K562 (cell line): ENCODE measurements at regions not wholly inside any gene's neighbourhood (a gene's known extent, or its start where the extent isn't known, plus 50 kb on each side); places are given as distances from the start of the nearest gene placed in this dataset.

Source experiments
- ATAC-seq: fragments of 200-7000 bp; cut with Tn5 transposase; 3 replicates; pipeline ENCODE4 v1.9.1; 2020; ENCODE audit warnings: moderate library complexity
- BruUV-seq: library from RNA; stranded (reverse); fragments of 400-500 nt; replicated peaks from 2 replicates; lab custom pipeline; 2021; lab: Mats Ljungman, UMichigan
- CTCF ChIA-PET: fragments of 300-600 bp; formaldehyde crosslinking; extraction: SDS; loops from one replicate; lab custom pipeline; 2021; ENCODE audit warnings: low intra/inter-chr PET ratio; lab: Yijun Ruan, JAX
- POLR2A ChIA-PET: fragments of 300-600, 350-650 bp; sonication (Branson Sonifier 250); formaldehyde crosslinking; extraction: SDS; loops from one replicate; lab custom pipeline; 2021; ENCODE audit warnings: antibody characterized with exemption, inconsistent platforms; lab: Yijun Ruan, JAX
- DNase-seq, 4 experiments: peaks; one replicate each; pipeline versions ENCODE4 v3.0.0 to v3.0.0-alpha.2; 2011 to 2018; ENCODE audit warnings: low spot score in 3 of 4, mixed read lengths in 3 of 4; ENCODE audit errors: extremely low read depth in 1 of 4
- FAIRE-seq: peaks from 2 replicates; lab custom pipeline; 2011; peaks lifted over from hg19 to GRCh38; lab: Jason Lieb, UNC
- H2AFZ ChIP-seq: 2 replicates; pipeline ENCODE4 v1.6.0; 2011; ENCODE audit warnings: low read depth, low read length, control low read depth, inconsistent platforms
- H3K27ac ChIP-seq: fragments of 200-600 bp; 3 replicates; pipeline ENCODE4 v1.8.0; 2011; ENCODE audit warnings: low read depth, mild to moderate bottlenecking, control low read depth, inconsistent platforms, low read length, moderate library complexity, mixed read lengths; ENCODE audit errors: extremely low read depth
- H3K27me3 ChIP-seq, 2 experiments: fragments of 300-600 bp in 1 of 2; 2 replicates in 1 of 2; 3 replicates in 1 of 2; pipeline versions ENCODE4 v1.6.0 to v1.8.0; 2011; ENCODE audit warnings: inconsistent platforms in 2 of 2, low read length in 2 of 2, mild to moderate bottlenecking in 1 of 2, mixed read lengths in 1 of 2, moderate library complexity in 1 of 2; ENCODE audit not compliant: control insufficient read depth in 2 of 2, insufficient read depth in 2 of 2
- H3K36me3 ChIP-seq: fragments of 300-600 bp; 3 replicates; pipeline ENCODE4 v1.8.0; 2011; ENCODE audit warnings: mild to moderate bottlenecking, low read length, inconsistent platforms; ENCODE audit not compliant: control insufficient read depth, insufficient read depth
- H3K4me1 ChIP-seq, 2 experiments: fragments of 200-600 bp in 1 of 2; replicated peaks in 1 of 2; 2 replicates in 1 of 2; 3 replicates in 1 of 2; pipeline versions ENCODE4 v1.5.1 to v1.8.0; 2011; ENCODE audit warnings: inconsistent platforms in 2 of 2, low read length in 2 of 2, mild to moderate bottlenecking in 1 of 2, mixed read lengths in 1 of 2, moderate library complexity in 1 of 2; ENCODE audit not compliant: control insufficient read depth in 2 of 2, insufficient read depth in 2 of 2
- H3K4me2 ChIP-seq: 2 replicates; pipeline ENCODE4 v1.6.1; 2011; ENCODE audit warnings: low read length, control low read depth, inconsistent platforms, mixed read lengths; ENCODE audit not compliant: insufficient read depth
- H3K4me3 ChIP-seq: fragments of 200-600 bp; sonication (generic), shearing (Covaris generic); 2 replicates; pipeline ENCODE4 v1.5.1; 2016; ENCODE audit warnings: control low read depth, inconsistent platforms
- H3K79me2 ChIP-seq: fragments of 200-600 bp; 3 replicates; pipeline ENCODE4 v1.8.0; 2011; ENCODE audit warnings: low read length, inconsistent platforms; ENCODE audit not compliant: control insufficient read depth, insufficient read depth
- H3K9ac ChIP-seq, 2 experiments: 2 replicates each; pipeline versions ENCODE4 v1.6.0 to v1.6.1; 2011; ENCODE audit warnings: low read depth in 2 of 2, low read length in 2 of 2, control low read depth in 1 of 2, inconsistent platforms in 1 of 2, mild to moderate bottlenecking in 1 of 2, mixed read lengths in 1 of 2; ENCODE audit not compliant: insufficient read depth in 1 of 2
- H3K9me1 ChIP-seq: one replicate; pipeline ENCODE4 v1.6.0; 2011; ENCODE audit warnings: inconsistent platforms, mild to moderate bottlenecking, low read length, moderate library complexity; ENCODE audit not compliant: control insufficient read depth, insufficient read depth
- H3K9me3 ChIP-seq: replicated peaks from 2 replicates; pipeline ENCODE4 v1.5.1; 2011; ENCODE audit warnings: low read depth, low read length, inconsistent platforms; ENCODE audit not compliant: control insufficient read depth, insufficient read depth
- H4K20me1 ChIP-seq: replicated peaks from 2 replicates; pipeline ENCODE4 v1.6.1; 2011; ENCODE audit warnings: low read length, inconsistent platforms, mixed read lengths; ENCODE audit not compliant: control insufficient read depth, insufficient read depth
- HMGN3 ChIP-seq: IDR thresholded peaks from 2 replicates; pipeline ENCODE4 v1.6.1; 2011; ENCODE audit warnings: borderline replicate concordance, low read depth, mild to moderate bottlenecking, mixed read lengths, low read length; ENCODE audit not compliant: insufficient read length; ENCODE audit errors: extremely low read depth
- HNRNPUL1 ChIP-seq: fragments of 200-400 bp; formaldehyde crosslinking; IDR thresholded peaks from 2 replicates; pipeline ENCODE4 v1.6.1; 2017; ENCODE audit warnings: low read length
- NR2C2 ChIP-seq, 2 experiments: fragments of 200-800 bp in 1 of 2; sonication (Bioruptor generic) in 1 of 2; sonication (generic) in 1 of 2; formaldehyde crosslinking in 1 of 2; IDR thresholded peaks; 2 replicates each; pipeline versions ENCODE4 v1.6.1 to v1.8.0; 2016 to 2022; ENCODE audit warnings: mild to moderate bottlenecking in 1 of 2, missing compliant biosample characterization in 1 of 2, missing genetic modification characterization in 1 of 2, missing genetic modification reagents in 1 of 2
- XRCC3 ChIP-seq: fragments of 450-650 bp; IDR thresholded peaks from 2 replicates; pipeline ENCODE4 v1.6.1; 2017; ENCODE audit warnings: mild to moderate bottlenecking, moderate library complexity
- WGBS: fragments of 100-300 bp; shearing (Covaris generic); methylation state at CpG from one replicate; pipeline ENCODE4 v1.1.6; 2016; ENCODE audit warnings: low coverage, mixed read lengths; ENCODE audit not compliant: insufficient coverage; ENCODE audit errors: missing lambda C conversion rate; 5-methylcytosine and 5-hydroxymethylcytosine counted together
- in situ Hi-C: fragments of 300-500 bp; cut with MboI; formaldehyde crosslinking; loops from 4 replicates; pipeline ENCODE4 v1.15.0; 2018; ENCODE audit warnings: inconsistent platforms, mixed read lengths
- intact Hi-C: fragments of 100-400 bp; cut with micrococcal nuclease; formaldehyde crosslinking; loops from 2 replicates; pipeline ENCODE4 v1.14.2; 2022
- TF ChIP-seq, protein P1 (sequence below): sonication (generic); formaldehyde crosslinking; IDR thresholded peaks from 2 replicates; pipeline ENCODE4 v1.8.0; 2022; ENCODE audit warnings: mild to moderate bottlenecking, low read depth, missing genetic modification reagents
- TF ChIP-seq, protein P2 (sequence below): fragments of 250-450 bp; sonication (Bioruptor Pico); IDR thresholded peaks from 2 replicates; pipeline ENCODE4 v1.5.0; 2021; ENCODE audit warnings: mild to moderate bottlenecking, moderate library complexity

DNA sequence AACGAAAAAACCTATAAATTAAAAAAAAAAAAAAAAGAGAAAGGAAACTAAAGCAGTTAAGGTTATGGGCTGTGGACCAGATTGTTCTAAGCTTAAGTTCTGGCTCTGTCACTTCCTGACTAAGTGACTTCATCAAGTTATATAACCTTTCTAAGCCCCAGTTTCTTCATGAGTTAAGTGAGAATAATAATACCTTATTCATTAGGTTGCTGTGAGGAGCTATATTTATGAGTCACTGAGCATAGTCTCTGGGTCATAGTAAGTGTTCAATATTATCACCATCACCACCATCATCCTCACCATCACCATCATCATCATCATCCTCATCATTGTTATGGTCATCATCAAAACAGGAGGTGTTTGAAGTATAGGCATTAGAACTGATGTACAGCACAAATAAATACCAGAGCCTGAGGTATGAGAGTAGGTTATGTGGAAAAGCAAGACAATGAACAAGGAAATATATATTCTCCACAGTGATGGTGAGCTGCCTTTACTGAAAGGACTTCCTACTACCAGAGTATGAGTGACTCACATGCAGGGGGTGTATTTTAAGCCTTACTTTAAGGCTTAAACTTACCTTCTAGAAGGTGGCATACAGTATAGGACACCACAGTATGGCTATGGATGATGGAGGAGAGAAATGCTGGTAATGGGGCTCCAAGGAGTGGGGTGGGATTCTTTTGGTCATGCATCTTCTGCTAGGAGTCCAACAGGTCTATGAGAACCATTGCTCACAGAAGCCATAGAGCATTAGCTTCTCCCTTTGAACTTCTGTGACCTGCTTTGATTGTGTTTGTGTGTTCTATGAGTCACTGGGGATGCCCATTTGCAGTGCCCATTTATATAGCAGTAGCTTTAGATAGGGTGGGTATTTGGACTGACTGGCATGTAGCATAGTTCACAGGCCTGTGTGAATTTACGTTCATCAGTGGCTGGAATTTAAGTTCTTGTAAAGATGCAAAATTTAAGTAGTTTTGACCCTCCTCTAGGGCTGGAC, 104.4 kb downstream of the KLF5 start:
- H2AFZ ChIP-seq: no peak overlapping the region
- no peak for DNase-seq
- H3K4me2 ChIP-seq: no peak overlapping the region
- ATAC-seq: no peak
- H3K4me3 ChIP-seq: no peak overlapping the region
- no peaks in the 10 kb centered on the region for H3K36me3 ChIP-seq
- intact Hi-C loops (no loop called here), in situ Hi-C loops (no loop called here)
- POLR2A ChIA-PET: no interaction called here
- H3K9me1 ChIP-seq: no peaks in the 10 kb centered on the region
- no peaks in the 10 kb centered on the region for H3K79me2 ChIP-seq
- no peaks in the 10 kb centered on the region for H3K9me3 ChIP-seq
- H3K9ac ChIP-seq: no peak overlapping the region
- FAIRE-seq: no peak
- no peaks in the 10 kb centered on the region for H4K20me1 ChIP-seq
- TF ChIP-seq XRCC3: no peak
- no peak for TF ChIP-seq NR2C2 (CRISPR knock-in tag; IDR thresholded peaks at IDR 0.05)
- TF ChIP-seq NR2C2 (tag; IDR thresholded peaks at IDR 0.05): no peak
- TF ChIP-seq, protein P1, sequence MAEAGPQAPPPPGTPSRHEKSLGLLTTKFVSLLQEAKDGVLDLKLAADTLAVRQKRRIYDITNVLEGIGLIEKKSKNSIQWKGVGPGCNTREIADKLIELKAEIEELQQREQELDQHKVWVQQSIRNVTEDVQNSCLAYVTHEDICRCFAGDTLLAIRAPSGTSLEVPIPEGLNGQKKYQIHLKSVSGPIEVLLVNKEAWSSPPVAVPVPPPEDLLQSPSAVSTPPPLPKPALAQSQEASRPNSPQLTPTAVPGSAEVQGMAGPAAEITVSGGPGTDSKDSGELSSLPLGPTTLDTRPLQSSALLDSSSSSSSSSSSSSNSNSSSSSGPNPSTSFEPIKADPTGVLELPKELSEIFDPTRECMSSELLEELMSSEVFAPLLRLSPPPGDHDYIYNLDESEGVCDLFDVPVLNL (CRISPR knock-in tag): no peak
- no peak for TF ChIP-seq HNRNPUL1
- TF ChIP-seq, protein P2, sequence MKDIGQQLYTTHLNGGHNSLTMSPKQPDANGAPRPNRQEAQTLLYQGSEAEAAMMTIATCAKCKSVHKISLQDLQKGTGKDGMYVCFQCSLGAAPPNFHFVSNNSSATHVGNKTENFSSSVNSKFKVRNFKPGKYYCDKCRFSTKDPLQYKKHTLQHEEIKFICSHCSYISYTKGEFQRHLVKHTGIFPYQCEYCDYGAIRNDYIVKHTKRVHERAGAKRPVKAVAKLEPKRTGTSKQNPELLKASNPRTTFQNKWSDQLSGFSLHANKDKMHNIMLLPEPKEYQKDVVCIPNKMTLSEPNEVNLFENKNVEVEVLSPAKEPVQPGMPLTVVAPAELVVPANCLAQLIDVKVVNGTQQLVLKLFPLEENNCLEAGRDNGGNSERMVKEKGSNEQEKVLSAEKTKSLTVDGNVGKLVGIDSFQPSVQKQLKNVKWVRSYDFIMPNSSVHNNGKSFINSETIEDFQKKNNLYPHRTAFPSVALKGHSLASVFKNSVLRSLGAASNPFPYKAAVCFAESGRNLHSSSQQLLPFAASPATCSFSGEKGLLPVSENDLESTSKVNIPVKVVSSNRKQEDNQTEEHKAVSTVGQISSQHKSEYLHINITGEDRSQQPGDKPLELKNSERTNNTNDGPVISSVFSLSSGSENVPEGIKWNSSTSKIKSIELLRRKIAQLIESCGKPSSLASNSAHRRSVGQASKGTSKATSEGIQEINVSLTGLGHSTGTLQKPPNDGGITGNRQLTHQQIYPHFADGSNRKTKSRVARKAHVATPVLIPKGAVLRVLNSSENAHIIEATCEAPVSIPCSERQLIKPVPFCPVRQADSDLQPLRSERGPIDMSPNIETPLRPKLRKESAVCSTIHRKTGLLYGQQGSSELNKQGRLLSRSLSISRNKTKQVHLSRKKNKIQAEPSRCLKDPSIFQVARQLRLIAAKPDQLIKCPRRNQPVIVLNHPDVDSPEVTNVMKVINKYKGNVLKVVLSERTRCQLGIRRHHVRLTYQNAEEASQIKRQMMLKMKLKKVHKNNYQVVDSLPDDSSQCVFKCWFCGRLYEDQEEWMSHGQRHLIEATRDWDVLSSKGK (CRISPR knock-in tag): no peak
- no peak for TF ChIP-seq HMGN3
- no TSS peak for BruUV-seq
- H3K4me1 ChIP-seq: no peaks in the 10 kb centered on the region
- 0% methylated on average over 1 of the region's 2 CpGs for WGBS
- H3K27me3 ChIP-seq: no peaks in the 10 kb centered on the region
- CTCF ChIA-PET: no interaction called here
- no peak overlapping the region for H3K27ac ChIP-seq
